GM18909 (cell line): ENCODE measurements at regions not wholly inside any gene's neighbourhood (a gene's known extent, or its start where the extent isn't known, plus 50 kb on each side); places are given as distances from the start of the nearest gene placed in this dataset.

ENCODE experiments used
- ATAC-seq: cut with Tn5 transposase; IDR thresholded peaks from one replicate; pipeline ENCODE4 v1.9.1; 2021; ENCODE audit warnings: mild to moderate bottlenecking; ENCODE audit not compliant: unreplicated experiment, poor library complexity

DNA sequence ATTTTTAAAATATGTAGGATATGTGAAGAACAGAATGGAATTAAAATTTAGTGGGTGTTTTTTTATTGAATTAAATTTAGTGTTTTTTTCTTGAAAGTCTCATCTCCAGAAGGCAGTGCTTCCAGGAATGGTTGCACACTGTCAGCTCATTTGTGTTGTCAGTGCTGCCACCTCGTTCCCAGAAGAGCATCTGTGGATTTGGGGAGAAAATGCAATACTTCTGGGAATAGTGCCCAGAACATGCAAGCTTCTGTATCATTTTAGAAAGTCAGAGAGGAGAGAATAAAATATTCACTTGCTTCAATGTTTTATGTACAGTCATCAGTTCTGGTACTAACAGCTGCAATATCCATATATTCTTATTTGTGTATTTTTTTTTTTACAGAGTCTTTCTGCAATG is 608.8 kb downstream of the PCDH7 start:
- ATAC-seq = no peak

DNA sequence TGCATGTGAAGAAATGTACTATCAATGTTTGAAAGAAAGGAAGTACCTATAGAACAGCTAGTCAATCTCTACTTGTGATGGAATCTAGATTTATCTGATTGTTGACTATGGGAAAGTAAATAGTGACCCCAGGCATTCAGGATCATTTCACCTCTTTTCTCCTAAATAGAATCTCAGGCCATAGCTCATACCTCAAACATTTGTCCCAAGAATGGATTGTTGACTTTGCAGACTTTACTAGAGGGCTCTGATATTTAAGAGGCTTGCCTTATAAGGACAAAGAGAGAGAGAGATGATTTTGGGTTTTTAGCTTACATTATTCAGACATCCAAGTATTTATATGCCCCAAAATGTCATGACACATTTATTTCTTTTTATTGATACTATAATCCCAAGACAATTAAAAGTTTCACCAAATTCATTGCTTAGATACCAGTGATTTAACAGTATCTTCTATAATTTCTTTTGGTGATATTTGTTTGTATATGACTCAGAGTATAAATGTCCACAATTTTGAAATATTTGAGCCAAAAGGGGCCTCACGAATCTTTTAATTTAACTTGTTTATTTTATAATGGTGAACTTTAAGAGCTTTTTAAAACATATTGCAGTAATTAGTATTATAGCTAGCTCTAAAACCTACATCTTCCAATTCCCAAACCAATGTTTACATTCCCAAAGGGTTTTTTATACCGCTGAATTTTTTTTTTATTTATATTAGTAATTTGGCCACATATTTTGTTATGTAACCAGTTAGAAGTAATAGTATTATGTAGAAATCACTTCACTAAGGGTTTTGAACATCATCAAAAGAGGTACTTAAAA is 614.1 kb downstream of the PCDH7 start:
- ATAC-seq = no peak

DNA sequence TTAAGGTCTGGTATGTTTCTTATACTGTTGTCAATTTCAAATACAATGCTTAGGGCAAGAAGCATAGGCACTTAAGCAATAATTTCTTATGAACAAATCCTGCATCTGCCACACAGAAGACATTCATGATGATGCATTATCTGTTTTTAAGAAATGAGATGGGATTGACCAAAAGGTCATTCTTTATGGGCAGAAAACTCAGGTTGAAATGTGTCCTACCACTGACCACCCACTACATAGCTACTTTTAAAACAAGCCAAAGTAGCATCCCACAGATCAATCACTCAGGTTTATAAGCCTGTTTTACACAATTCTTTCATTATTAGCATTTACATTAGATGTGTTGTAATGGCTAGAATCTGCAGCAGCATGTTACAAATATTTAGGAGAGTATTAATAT is 617.8 kb downstream of the PCDH7 start:
- no peak for ATAC-seq

DNA sequence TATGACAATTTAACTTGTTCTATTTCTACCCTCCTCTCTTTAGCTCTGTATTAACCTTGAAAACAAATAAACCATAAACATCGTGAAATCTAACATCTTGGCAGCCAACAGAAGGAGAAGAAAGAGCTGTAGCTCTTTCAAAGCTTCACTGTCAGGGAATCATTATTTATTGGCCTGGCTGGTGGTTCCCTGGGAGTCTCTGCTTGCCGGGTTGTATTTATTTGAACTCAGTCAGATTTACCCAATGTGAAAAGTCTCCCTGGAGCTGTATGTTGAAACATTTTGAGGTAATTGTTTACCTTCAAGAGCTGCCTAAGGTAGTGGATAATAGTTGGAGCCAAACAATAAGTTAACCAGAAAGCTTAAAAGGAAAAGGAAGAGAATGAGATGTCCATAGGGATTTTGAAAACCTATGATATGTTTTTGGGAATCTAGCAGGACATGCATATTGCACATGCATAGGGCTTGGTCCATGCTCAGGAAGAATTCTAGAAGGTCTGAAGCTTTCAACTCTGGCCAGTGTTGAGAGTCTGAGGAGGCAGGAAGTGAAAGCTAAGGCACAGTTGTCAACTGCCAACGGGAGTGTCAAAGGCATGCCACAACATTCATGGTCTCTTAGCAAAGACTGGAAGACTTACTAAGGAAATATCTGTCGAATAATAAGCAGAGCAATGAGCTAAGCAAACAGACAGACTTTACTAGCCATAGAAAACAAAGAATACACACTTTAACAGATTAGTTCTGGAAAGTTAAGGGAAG is 621.6 kb downstream of the PCDH7 start:
- no peak for ATAC-seq

DNA sequence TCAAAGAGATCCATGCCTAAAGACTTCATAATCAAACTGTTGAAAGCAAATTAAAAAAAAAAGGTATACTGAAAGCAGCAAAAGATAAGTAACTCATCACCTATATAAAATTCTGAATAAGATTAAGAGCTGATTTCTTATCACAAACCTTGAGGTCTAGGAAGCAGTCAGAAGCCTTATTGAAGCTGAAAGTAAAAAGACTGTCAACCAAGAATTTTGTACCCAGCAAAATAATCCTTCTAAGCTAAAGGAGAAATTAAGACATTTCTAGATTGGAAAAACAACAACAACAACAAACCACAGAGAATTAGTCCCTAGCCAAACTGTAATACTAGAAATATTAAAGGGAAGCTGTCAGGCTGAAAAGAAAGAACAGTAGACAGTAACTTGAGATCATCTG is 622.9 kb downstream of the PCDH7 start:
- no peak for ATAC-seq

DNA sequence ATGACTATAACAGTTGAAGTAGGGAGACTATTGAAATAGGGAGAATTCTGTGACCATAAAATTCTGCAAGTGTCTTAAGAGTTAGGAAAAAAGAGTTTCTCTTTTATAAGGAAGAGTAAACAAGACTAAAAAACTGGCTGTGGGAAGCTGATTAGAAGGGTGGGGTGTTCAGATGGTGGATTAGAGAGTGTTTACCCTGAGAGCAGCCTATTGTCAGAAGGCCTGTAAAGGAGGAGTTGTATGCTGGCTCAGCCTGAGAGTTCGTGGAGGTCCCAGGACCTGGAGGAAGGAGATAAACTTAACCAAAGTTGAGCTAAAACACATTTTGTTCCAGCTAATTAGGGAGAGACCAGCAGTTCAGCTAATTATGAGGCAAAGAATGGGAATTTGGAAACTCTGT is 629.7 kb downstream of the PCDH7 start:
- ATAC-seq = no peak

DNA sequence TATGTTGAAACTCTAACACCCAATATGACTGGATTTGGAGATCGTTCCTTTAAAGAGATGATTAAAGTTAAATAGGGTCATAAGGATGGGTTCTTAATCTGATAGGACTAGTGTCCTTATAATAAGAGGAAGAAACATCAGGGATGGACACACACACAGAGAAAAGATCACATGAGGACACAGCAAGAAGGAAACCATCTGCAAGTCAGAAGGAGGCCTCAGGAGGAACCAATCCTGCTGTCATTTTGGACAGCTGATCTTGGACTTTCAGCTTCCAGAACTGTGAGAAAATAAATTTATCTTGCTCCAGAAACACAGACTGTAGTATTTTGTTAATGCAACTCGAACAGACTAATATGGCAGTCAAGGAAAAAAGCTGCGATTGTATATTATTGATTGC is 631.5 kb downstream of the PCDH7 start:
- ATAC-seq = no peak

DNA sequence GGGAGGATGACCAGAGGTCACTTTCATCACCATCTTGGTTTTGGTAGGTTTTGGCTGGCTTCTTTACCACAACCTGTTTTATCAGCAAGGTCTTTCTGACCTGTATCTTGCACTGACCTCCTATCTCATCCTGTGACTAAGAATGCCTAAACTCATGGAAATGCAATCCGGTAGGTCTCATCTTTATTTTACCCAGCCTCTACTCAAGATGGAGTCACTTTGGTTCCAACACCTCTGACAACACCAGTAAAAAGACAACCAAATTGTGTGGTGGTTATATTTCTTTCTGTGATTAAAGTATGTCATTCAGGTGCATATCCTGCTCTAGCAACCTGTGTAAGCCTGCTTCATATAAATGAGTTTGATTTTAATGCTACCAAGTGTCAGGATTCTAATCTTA is 636.7 kb downstream of the PCDH7 start:
- ATAC-seq = no peak

DNA sequence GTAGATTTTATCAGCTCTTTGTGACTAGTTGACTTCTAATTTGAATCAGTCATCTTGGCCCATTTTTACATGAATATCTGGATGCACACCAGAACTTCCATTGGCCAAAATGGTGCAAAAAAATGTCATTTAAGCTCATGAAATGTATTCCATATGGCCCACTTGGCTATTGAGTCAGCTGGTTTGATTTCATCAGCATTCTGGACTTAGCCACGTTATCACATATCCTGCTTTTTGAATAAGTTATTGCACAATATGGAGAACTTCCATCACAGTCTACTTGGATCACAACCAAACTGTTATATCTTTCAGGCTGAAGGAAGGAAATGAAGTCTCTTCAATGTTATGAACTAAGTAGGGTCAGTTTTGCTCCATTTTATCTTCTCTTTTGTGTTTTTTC is 640.6 kb downstream of the PCDH7 start:
- no peak for ATAC-seq

DNA sequence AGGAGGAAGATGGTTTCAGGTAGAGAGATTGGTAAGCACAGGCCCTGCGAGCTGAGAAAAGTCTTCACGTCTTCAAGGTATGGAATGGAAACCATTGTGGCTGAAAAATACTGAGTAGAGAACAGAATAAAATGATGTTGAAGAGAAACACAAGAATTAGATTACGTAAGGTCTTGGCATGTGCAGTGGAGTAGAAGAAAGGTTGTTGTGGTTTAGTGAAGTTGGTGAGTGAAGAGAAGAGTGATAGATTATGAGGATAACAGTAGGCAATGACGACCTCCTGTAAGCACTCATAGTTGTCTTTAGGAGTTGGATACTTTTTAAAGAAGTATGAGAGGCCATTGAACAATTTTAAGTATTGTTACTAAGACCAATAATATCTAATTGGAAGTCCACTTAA is 642.6 kb downstream of the PCDH7 start:
- no peak for ATAC-seq

DNA sequence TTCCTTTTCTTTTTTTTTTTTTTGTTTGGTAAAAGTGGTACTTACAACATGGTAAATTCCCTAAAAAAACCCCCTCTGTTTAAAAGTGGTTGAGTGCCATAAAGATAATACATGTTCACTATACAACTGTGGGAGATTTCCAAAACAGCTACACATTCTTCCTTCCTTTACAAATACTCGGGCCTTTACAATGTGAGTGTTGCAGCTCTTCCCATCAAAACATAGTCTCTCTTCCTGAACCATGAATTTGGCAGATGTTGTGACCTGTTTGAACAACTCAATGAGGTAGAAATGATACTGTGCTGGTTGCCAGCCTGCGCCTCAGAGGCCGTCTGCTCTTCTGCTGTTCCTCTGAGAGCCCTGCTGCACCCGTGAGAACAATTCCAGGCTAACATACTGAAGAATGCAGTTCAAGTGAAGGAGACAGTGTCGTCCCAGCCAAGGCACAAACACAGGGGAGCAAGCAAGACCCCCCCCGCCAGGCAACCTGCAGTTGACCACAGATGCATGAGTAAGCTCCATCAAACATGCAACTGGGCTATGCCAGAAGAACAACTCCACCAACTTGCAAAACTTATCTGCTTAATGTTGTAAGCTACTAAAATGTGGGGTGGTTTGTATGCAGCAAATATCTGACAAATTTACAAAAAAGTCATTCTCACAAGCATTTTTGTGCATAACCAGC is 645.0 kb downstream of the PCDH7 start:
- ATAC-seq = no peak

DNA sequence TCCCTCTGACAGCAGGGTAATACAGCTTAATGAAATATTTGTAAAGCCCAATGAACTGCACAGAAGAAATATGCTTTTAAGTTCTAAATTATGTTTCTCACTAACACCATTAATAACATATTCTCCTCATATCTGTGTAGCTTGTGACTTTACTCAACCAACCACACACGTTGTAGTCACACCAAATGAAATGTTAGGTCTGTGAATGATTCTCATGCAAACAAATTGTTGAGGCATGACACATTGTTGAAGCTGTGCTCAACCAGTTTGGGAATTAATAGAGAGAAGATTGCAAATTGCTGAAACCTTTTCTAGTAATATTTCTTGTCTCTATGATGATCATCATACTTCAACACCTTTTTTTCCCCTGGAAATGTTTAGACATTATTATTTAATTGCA is 645.9 kb downstream of the PCDH7 start:
- no peak for ATAC-seq

DNA sequence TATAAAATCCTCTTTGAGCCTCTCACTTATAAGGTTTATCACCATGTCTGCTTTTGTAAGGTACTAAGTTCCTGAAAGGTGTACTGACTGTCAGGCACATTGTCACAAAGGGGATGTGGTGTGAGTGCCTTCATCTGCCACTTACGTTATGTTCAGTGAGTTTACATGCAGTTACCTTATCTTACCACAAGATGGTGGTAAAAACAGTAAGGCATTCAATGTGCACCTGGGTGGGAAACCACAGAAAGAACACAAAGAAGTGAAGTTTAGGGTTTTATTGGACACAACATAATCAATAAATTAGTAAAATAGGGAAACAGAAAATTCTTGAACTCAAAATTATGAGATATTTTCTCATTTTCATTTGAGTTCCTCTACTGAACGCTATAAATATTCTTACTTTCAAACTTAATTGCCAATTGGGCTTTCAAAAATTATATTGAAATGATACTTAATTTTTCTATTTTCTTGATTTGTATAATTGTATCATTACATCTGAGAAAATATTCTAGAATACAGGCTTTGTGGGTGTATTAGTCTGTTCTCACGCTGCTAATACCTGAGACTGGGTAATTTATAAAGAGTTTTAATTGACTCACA is 650.8 kb downstream of the PCDH7 start:
- peak; percentile 96 for ATAC-seq

DNA sequence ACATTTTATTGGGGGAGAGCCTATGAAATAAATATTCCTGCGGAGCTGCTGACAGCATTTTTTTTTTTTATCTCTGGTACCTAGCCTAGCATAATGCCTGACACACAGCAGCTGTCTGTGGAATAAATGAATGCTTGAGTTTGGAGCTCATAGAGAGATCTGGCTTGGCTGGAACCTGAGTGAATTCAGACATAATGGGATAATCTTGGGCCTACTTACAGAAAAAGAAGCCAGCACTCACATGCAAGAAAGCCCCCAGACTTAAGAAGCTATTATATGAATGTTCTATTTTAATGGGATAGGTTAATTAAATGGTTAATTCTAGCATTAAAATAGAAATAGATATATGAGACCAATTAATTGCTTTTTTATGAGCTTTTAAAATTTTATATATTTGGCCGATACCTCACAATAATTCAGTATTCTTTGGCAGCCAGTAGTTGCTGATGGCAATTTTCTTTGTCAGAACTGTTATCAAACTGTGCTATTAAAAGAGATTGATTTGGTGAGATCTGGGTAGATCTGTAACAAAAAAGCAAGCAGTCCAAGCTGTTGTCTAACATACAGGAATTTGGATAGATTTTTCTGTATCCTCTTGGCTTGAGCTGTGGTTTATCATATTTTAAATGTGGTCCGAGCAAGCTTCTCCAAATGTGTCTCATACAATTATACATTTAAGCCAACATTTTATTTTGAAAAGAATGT is 654.2 kb downstream of the PCDH7 start:
- no peak for ATAC-seq

DNA sequence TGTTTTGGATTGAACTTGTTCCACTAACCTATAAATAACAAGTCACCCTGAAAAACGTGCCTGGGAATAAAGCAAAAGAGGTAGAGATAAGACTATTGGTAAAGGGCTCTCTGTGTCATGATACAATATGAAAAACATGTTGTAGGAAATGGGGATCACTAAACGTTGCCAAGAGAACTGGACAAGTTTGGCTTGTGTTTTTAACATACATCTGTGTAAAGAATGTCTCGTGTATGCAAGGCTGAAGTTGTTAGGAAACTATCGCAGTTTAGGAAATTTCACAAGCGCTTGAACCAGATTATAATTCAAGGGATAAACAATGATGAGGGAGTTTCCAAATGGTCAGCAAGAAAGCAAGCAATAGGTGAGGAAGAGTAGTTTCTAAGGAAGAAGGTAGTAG is 655.8 kb downstream of the PCDH7 start:
- no peak for ATAC-seq

DNA sequence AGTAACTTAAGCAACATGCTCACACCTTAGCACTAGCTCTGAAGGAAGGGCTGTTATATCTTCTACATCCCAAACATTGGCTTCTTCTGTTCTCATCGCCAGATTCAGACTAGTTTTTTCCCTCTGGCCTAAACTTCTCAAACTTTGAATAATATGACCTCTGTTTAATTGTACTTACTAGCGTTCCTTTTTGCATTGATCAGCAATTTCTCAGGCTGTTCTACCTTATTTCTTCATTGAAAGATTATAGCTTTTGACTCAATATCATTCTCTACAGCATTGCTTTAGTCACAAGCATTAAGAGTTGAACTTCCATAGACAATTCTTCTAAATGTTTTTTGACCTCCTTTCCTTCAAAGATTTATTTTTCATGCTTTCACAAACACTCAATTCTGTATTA is 659.2 kb downstream of the PCDH7 start:
- no peak for ATAC-seq

DNA sequence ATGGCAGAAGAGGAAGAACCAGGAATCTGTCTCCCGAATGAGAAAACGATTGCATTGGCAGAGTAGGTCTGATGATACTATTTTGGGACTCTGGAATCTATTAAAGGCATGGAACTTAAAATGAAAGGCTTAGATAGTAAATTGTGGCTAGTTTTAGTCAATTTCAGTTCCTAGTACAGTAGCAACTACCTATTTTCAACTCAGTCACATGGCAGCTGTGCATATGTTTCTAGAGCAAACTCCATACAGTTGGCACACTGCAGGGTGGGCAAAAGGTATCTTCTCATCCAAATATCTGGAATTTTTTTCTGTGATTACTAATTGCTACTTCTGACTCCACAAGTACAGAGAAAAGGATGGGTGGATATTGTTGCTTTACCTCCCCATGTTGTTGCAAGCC is 663.6 kb downstream of the PCDH7 start:
- ATAC-seq = no peak

DNA sequence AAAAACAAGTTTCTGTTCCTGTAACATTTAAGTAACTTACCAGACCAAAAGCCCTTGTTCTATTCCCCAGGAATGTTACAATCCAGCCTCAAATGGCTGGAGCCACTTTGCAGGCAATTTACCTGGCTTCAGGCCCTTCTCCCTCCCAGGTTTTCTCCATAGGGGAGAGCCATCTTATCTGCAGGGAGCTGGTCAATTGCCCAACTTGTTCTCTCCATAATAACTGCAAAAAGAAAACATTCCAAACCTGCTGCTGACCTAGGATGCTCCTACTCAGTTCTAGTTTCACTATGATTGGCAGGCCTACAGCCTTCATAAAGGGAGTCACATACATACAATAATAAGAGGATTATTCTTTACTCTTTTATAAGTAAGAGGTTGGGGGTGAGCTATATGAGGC is 670.7 kb downstream of the PCDH7 start:
- ATAC-seq = no peak

DNA sequence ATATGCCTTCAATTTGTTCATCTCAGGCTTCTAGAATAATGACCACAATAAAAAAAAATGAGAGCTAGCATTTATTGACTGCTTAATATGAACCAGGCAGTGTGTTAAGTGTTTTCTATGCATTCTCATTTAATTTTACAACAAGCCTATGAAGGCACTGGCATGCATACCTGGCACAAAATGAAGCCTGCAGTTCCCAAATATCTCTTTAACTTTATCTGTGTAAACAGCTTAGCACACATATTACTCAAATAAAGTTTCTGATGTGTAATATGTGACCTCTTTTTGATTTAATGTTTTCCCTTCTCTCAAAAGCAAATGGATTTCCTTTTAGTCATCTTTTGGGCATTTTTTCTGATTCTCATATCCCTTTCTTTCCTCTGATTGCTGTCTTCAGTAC is 671.8 kb downstream of the PCDH7 start:
- ATAC-seq = no peak

DNA sequence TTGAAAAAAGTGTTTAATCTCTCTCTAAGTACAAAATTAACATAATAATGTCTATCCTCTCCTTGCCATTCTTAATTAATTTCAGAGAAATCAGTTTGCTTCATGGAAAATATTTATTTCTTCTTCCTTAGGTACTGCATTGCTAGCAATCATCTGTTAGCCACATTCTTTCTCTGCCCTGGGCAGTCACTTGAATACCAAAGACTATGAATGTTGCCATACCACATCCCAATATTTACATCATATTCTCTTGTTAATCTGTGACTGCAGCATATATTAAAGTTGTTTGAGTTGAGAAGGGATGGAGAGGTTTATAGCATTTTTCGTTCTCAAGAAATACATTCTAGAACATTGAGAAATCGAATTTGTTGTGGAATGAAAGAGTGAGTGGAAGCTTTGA is 672.8 kb downstream of the PCDH7 start:
- ATAC-seq = no peak
